ENCODE measurements at regions not wholly inside any gene's neighbourhood (a gene's known extent, or its start where the extent isn't known, plus 50 kb on each side); places are given as distances from the start of the nearest gene placed in this dataset.

GRCh38 chr15:61684749-61685467 lies 375.3 kb downstream of the VPS13C start:
- H3K14ac ChIP-seq (ENCODE audit: insufficient read depth, low read length): no peak overlapping the region
- no peaks in the 10 kb centered on the region for H4K20me1 ChIP-seq (ENCODE audit: control insufficient read depth, insufficient read depth, insufficient read length)
- H3K56ac ChIP-seq (ENCODE audit: insufficient read length, low read depth, low read length): no peak overlapping the region
- H2BK5ac ChIP-seq (ENCODE audit: insufficient read length, low read length): no peak overlapping the region
- no peak overlapping the region for H2AK5ac ChIP-seq (ENCODE audit: insufficient read length, low read length)
- no peak overlapping the region for H2AFZ ChIP-seq (ENCODE audit: low read length)
- no peaks in the 10 kb centered on the region for H3K23me2 ChIP-seq (ENCODE audit: insufficient read length, low read depth, low read length, poor library complexity, severe bottlenecking)
- no peak overlapping the region for H4K91ac ChIP-seq (ENCODE audit: insufficient read length, low read depth, low read length)
- H3K27me3 Mint-ChIP-seq (ENCODE audit: low read depth): 0 out of 2 replicates have a peak, but pooled peaks cover 2% of the 10 kb centered on the region
- no peaks in the 10 kb centered on the region for H3K79me1 ChIP-seq (ENCODE audit: insufficient read depth, low read depth, low read length, poor library complexity, severe bottlenecking)
- H3K79me2 ChIP-seq (ENCODE audit: insufficient read depth, low read length): no peaks in the 10 kb centered on the region
- no peak overlapping the region for H3K27ac Mint-ChIP-seq
- DNase-seq: no peak
- peaks cover 25 to 26% of the 10 kb centered on the region in 2 experiments for H3K4me1 Mint-ChIP-seq
- H3K23ac ChIP-seq (ENCODE audit: insufficient read length, low read depth, low read length): no peak overlapping the region
- no peak overlapping the region for H3T11ph ChIP-seq (ENCODE audit: low read length)
- H2BK120ac ChIP-seq (ENCODE audit: low read depth, low read length, poor library complexity, severe bottlenecking): no peak overlapping the region
- no peak overlapping the region for H2BK15ac ChIP-seq (ENCODE audit: low read depth, low read length)
- no peak overlapping the region for H2BK20ac ChIP-seq (ENCODE audit: low read depth, low read length, poor library complexity, severe bottlenecking)
- H4K5ac ChIP-seq (ENCODE audit: insufficient read length, low read depth, low read length): no peak overlapping the region
- no peak overlapping the region for H4K8ac ChIP-seq (replicated peaks; ENCODE audit: insufficient read length, low read depth, low read length)
- H3K9me3 Mint-ChIP-seq: peaks cover 0 to 5% of the 10 kb centered on the region in 2 experiments; a peak in 1 of 5 replicates
- H3K4ac ChIP-seq (ENCODE audit: low read depth, low read length): no peak overlapping the region
- H3K4me2 ChIP-seq (ENCODE audit: insufficient read depth, insufficient read length, low read length): no peak overlapping the region
- H3K27ac ChIP-seq (ENCODE audit: insufficient read length, low read depth, low read length): no peak overlapping the region
- H3K18ac ChIP-seq (ENCODE audit: insufficient read length, low read depth, low read length): no peak overlapping the region
- H3K9ac ChIP-seq (ENCODE audit: extremely low read depth, insufficient read length, low read length): no peak overlapping the region
- no peak overlapping the region for H3K4me3 Mint-ChIP-seq
- TF ChIP-seq CTCF (conservative IDR thresholded peaks at IDR 0.05): no peak
- no CpG with 5 or more reads among the region's 2 CpGs for WGBS (ENCODE audit: extremely low coverage, insufficient read length, low lambda C conversion rate)
- H3K9me3 ChIP-seq (ENCODE audit: control insufficient read depth, low read depth, low read length): no peaks in the 10 kb centered on the region
- H2BK12ac ChIP-seq (ENCODE audit: insufficient read length, low read depth, low read length): no peak overlapping the region
- no peaks in the 10 kb centered on the region for H3K27me3 ChIP-seq (ENCODE audit: insufficient read depth, low read length)
- H3K4me1 ChIP-seq (ENCODE audit: insufficient read depth, low read length): peaks cover 6% of the 10 kb centered on the region; the same call in 1 of the 2 replicates
- H3K36me3 Mint-ChIP-seq (ENCODE audit: insufficient read depth in 1 of 3, low read depth in 3 of 3): no peaks in the 10 kb centered on the region; a peak in 1 of 7 replicates
